Keratinocyte (primary cell): ENCODE measurements at regions not wholly inside any gene's neighbourhood (a gene's known extent, or its start where the extent isn't known, plus 50 kb on each side); places are given as distances from the start of the nearest gene placed in this dataset.

Experiments used
- DNase-seq: peaks from one replicate; pipeline ENCODE4 v3.0.0-alpha.2; 2011; ENCODE audit warnings: low read depth, missing footprints, low spot score
- FAIRE-seq: peaks from 2 replicates; lab custom pipeline; 2011; peaks lifted over from hg19 to GRCh38; lab: Jason Lieb, UNC
- H2AFZ ChIP-seq: 2 replicates; pipeline ENCODE4 v1.6.0; 2012; ENCODE audit warnings: low read length, control low read depth, inconsistent platforms; ENCODE audit not compliant: control insufficient read depth
- H3K27ac ChIP-seq: 2 replicates; pipeline ENCODE4 v1.5.1; 2011; ENCODE audit warnings: low read length; ENCODE audit not compliant: control insufficient read depth, insufficient read depth
- H3K27me3 ChIP-seq: 3 replicates; pipeline ENCODE4 v1.6.0; 2011; ENCODE audit warnings: low read length; ENCODE audit not compliant: control insufficient read depth, insufficient read depth; ENCODE audit errors: extremely low read depth
- H3K36me3 ChIP-seq, 2 experiments: 2 replicates in 1 of 2; 3 replicates in 1 of 2; pipeline ENCODE4 v1.5.1; 2011; ENCODE audit warnings: low read length in 2 of 2, mild to moderate bottlenecking in 1 of 2; ENCODE audit not compliant: control insufficient read depth in 2 of 2, insufficient read depth in 2 of 2; ENCODE audit errors: extremely low read depth in 1 of 2
- H3K4me1 ChIP-seq: 3 replicates; pipeline ENCODE4 v1.5.1; 2011; ENCODE audit warnings: low read length; ENCODE audit not compliant: control insufficient read depth, insufficient read depth; ENCODE audit errors: extremely low read depth
- H3K4me2 ChIP-seq: 3 replicates; pipeline ENCODE4 v1.6.0; 2011; ENCODE audit warnings: low read depth, low read length; ENCODE audit not compliant: control insufficient read depth, insufficient read depth; ENCODE audit errors: extremely low read depth
- H3K4me3 ChIP-seq, 3 experiments: fragments of 200-600 bp in 1 of 3; sonication (generic) in 1 of 3; 2 replicates in 2 of 3; 3 replicates in 1 of 3; pipeline ENCODE4 v1.5.1; 2011 to 2016; ENCODE audit warnings: low read length in 3 of 3, mild to moderate bottlenecking in 3 of 3, control low read depth in 2 of 3, inconsistent platforms in 1 of 3, low read depth in 1 of 3, mixed read lengths in 1 of 3, mixed run types in 1 of 3, moderate library complexity in 1 of 3; ENCODE audit not compliant: control insufficient read depth in 2 of 3, insufficient read depth in 2 of 3; ENCODE audit errors: extremely low read depth in 1 of 3
- H3K79me2 ChIP-seq: 2 replicates; pipeline ENCODE4 v1.6.0; 2012; ENCODE audit warnings: low read length; ENCODE audit not compliant: control insufficient read depth, insufficient read depth
- H3K9ac ChIP-seq: 3 replicates; pipeline ENCODE4 v1.6.0; 2011; ENCODE audit warnings: low read length; ENCODE audit not compliant: control insufficient read depth, insufficient read depth; ENCODE audit errors: extremely low read depth
- H3K9me1 ChIP-seq: 3 replicates; pipeline ENCODE4 v1.6.0; 2011; ENCODE audit warnings: low read length; ENCODE audit not compliant: control insufficient read depth, insufficient read depth; ENCODE audit errors: extremely low read depth
- H3K9me3 ChIP-seq: 2 replicates; pipeline ENCODE4 v1.5.1; 2012; ENCODE audit warnings: low read depth, low read length; ENCODE audit not compliant: control insufficient read depth
- H4K20me1 ChIP-seq: 3 replicates; pipeline ENCODE4 v1.6.0; 2011; ENCODE audit warnings: low read length; ENCODE audit not compliant: control insufficient read depth, insufficient read depth; ENCODE audit errors: extremely low read depth
- CTCF ChIP-seq, 3 experiments: IDR thresholded peaks in 1 of 3; conservative IDR thresholded peaks in 1 of 3; optimal IDR thresholded peaks in 1 of 3; 2 replicates in 2 of 3; 3 replicates in 1 of 3; pipeline versions ENCODE3 to v1.5.1; 2011; ENCODE audit warnings: low read length in 3 of 3, mild to moderate bottlenecking in 3 of 3, moderate library complexity in 2 of 3, control low read depth in 1 of 3, inconsistent platforms in 1 of 3; ENCODE audit not compliant: insufficient read depth in 2 of 3; ENCODE audit errors: extremely low read depth in 1 of 3
- EZH2 ChIP-seq: IDR thresholded peaks from one replicate; pipeline ENCODE4 v1.6.1; 2012; ENCODE audit warnings: inconsistent platforms, mild to moderate bottlenecking, low read length, moderate library complexity
- dilution Hi-C: fragments of 300-500 bp; cut with MboI; formaldehyde crosslinking; loops from one replicate; pipeline ENCODE4 v1.7.0; 2020; ENCODE audit warnings: low sequenced_read_pairs; ENCODE audit not compliant: extremely low pct_ligation_motif_present

GRCh38 chr2:15810477-15811150 is 129.7 kb upstream of the MYCN start:
- Histone ChIP-seq H3K79me2 (no peaks in the 10 kb centered on the region), H3K9me1 (no peaks in the 10 kb centered on the region), H3K36me3 (no peaks in the 10 kb centered on the region), H4K20me1 (no peaks in the 10 kb centered on the region), H3K4me1 (no peaks in the 10 kb centered on the region), H3K4me2 (no peak overlapping the region), H3K27ac (no peak overlapping the region), H3K9ac (no peak overlapping the region), H2AFZ (no peak overlapping the region), H3K9me3 (no peaks in the 10 kb centered on the region), H3K27me3 (no peaks in the 10 kb centered on the region), H3K4me3 (no peak overlapping the region)
- FAIRE-seq (no peak), DNase-seq (no peak)
- TF ChIP-seq CTCF (optimal IDR thresholded peaks at IDR 0.05 in 1 of 3, IDR thresholded peaks at IDR 0.05 in 1 of 3, conservative IDR thresholded peaks at IDR 0.05 in 1 of 3; ENCODE audit: extremely low read depth in 1 of 3, insufficient read depth in 2 of 3, low read length in 3 of 3), result no peak
- no peak for TF ChIP-seq EZH2
- dilution Hi-C loops, result no loop called here

GRCh38 chr2:15811367-15811766 is 129.0 kb upstream of the MYCN start:
- Histone ChIP-seq H3K4me3 (no peak overlapping the region), H3K27ac (no peak overlapping the region), H3K9me1 (no peaks in the 10 kb centered on the region), H2AFZ (no peak overlapping the region), H3K9ac (no peak overlapping the region), H3K4me1 (no peaks in the 10 kb centered on the region), H3K36me3 (no peaks in the 10 kb centered on the region), H4K20me1 (no peaks in the 10 kb centered on the region), H3K79me2 (no peaks in the 10 kb centered on the region), H3K9me3 (no peaks in the 10 kb centered on the region), H3K27me3 (no peaks in the 10 kb centered on the region), H3K4me2 (no peak overlapping the region)
- TF ChIP-seq EZH2 (no peak), CTCF (optimal IDR thresholded peaks at IDR 0.05 in 1 of 3, IDR thresholded peaks at IDR 0.05 in 1 of 3, conservative IDR thresholded peaks at IDR 0.05 in 1 of 3; ENCODE audit: extremely low read depth in 1 of 3, insufficient read depth in 2 of 3, low read length in 3 of 3) (no peak)
- DNase-seq (no peak), FAIRE-seq (no peak)
- dilution Hi-C loops, result no loop called here
